Osteocyte (in vitro differentiated cells): ENCODE measurements at regions not wholly inside any gene's neighbourhood (a gene's known extent, or its start where the extent isn't known, plus 50 kb on each side); places are given as distances from the start of the nearest gene placed in this dataset.

Experiments used
- DNase-seq: peaks from one replicate; pipeline ENCODE4 v3.0.0; 2021; ENCODE audit warnings: mixed read lengths; ENCODE audit not compliant: unreplicated experiment; ENCODE audit errors: extremely low spot score
- H3K27ac Mint-ChIP-seq: one replicate; pipeline ENCODE4 v1.8.0; 2021; ENCODE audit warnings: mild to moderate bottlenecking, mixed read lengths; ENCODE audit not compliant: unreplicated experiment
- H3K27me3 Mint-ChIP-seq: one replicate; pipeline ENCODE4 v1.8.0; 2021; ENCODE audit warnings: mixed read lengths; ENCODE audit not compliant: unreplicated experiment
- H3K36me3 Mint-ChIP-seq: one replicate; pipeline ENCODE4 v1.8.0; 2021; ENCODE audit warnings: mixed read lengths; ENCODE audit not compliant: unreplicated experiment
- H3K4me1 Mint-ChIP-seq: one replicate; pipeline ENCODE4 v1.8.0; 2021; ENCODE audit warnings: mixed read lengths; ENCODE audit not compliant: unreplicated experiment
- H3K4me3 Mint-ChIP-seq: one replicate; pipeline ENCODE4 v1.8.0; 2021; ENCODE audit warnings: mild to moderate bottlenecking, moderate library complexity, mixed read lengths; ENCODE audit not compliant: unreplicated experiment
- H3K9me3 Mint-ChIP-seq: one replicate; pipeline ENCODE4 v1.8.0; 2021; ENCODE audit warnings: mixed read lengths; ENCODE audit not compliant: unreplicated experiment
- TF ChIP-seq, protein P1 (sequence below): fragments of 200-600 bp; sonication (generic); IDR thresholded peaks from 2 replicates; pipeline ENCODE4 v1.5.0; 2021; ENCODE audit warnings: antibody characterized with exemption, mild to moderate bottlenecking, moderate library complexity

DNA sequence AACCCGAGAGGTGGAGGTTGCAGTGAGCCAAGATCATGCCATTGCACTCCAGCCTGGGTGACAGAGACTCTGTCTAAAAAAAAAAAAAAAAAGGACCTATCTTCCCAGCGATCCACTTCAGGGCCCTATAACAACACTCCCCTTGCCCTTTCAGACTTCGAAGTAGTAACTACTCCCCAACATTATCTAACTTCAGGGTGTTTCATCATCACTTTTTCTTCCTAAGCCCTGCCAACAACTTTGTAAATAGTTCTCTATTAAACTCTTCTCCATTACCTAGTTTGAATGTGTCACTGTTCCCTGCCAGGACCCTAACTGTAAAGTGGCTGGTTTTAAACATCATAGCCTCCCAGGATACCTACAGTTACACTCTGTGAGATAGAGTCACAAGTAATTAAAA is 220.8 kb downstream of the BTG1 start:
- H3K27ac Mint-ChIP-seq = no peak overlapping the region
- TF ChIP-seq, protein P1, sequence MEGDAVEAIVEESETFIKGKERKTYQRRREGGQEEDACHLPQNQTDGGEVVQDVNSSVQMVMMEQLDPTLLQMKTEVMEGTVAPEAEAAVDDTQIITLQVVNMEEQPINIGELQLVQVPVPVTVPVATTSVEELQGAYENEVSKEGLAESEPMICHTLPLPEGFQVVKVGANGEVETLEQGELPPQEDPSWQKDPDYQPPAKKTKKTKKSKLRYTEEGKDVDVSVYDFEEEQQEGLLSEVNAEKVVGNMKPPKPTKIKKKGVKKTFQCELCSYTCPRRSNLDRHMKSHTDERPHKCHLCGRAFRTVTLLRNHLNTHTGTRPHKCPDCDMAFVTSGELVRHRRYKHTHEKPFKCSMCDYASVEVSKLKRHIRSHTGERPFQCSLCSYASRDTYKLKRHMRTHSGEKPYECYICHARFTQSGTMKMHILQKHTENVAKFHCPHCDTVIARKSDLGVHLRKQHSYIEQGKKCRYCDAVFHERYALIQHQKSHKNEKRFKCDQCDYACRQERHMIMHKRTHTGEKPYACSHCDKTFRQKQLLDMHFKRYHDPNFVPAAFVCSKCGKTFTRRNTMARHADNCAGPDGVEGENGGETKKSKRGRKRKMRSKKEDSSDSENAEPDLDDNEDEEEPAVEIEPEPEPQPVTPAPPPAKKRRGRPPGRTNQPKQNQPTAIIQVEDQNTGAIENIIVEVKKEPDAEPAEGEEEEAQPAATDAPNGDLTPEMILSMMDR = no peak
- DNase-seq = no peak
- H3K27me3 Mint-ChIP-seq = no peaks in the 10 kb centered on the region
- H3K4me3 Mint-ChIP-seq = no peak overlapping the region
- H3K36me3 Mint-ChIP-seq = no peaks in the 10 kb centered on the region
- no peaks in the 10 kb centered on the region for H3K9me3 Mint-ChIP-seq
- peaks cover 34% of the 10 kb centered on the region for H3K4me1 Mint-ChIP-seq

DNA sequence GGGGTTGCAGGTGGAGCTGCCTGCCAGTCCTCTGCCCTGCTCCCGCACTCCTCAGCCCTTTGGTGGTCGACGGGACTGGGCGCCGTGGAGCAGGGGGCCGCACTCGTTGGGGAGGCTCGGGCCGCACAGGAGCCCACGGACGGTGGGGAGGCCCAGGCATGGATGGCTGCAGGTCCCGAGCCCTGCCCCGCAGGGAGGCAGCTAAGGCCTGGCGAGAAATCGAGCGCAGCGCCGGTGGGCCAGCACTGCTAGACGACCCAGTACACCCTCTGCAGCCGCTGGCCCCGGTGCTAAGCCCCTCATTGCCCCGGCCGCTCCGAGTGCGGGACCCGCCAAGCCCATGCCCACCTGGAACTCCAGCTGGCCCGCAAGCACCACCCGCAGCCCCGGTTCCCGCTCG is 221.8 kb downstream of the BTG1 start:
- TF ChIP-seq, protein P1 = no peak
- H3K27ac Mint-ChIP-seq = no peak overlapping the region
- H3K27me3 Mint-ChIP-seq = no peaks in the 10 kb centered on the region
- H3K4me1 Mint-ChIP-seq = peaks cover 34% of the 10 kb centered on the region
- no peaks in the 10 kb centered on the region for H3K9me3 Mint-ChIP-seq
- DNase-seq = no peak
- no peak overlapping the region for H3K4me3 Mint-ChIP-seq
- H3K36me3 Mint-ChIP-seq = no peaks in the 10 kb centered on the region

DNA sequence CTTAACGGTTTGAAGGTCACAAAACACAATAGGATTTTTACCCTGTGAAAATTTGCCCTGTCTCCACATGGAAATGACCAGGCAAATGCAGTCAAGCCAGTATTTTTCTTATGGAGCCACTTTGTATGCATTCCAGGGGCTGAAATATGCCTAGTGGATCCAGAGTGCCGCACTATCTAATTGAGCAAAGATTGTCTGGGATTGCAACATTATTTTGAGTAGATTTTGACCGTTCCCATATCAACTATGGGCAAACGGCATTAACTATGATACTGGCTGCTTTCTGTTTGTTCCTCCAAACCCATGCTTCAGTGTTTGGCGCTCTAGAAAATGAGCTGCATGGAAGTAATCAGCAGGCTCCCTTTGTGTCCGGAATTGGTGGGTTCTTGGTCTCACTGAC is 223.0 kb downstream of the BTG1 start:
- Mint-ChIP-seq H3K27ac (no peak overlapping the region), H3K36me3 (no peaks in the 10 kb centered on the region), H3K27me3 (no peaks in the 10 kb centered on the region), H3K4me1 (peaks cover 34% of the 10 kb centered on the region), H3K9me3 (no peaks in the 10 kb centered on the region), H3K4me3 (no peak overlapping the region)
- TF ChIP-seq, protein P1 = no peak
- no peak for DNase-seq

DNA sequence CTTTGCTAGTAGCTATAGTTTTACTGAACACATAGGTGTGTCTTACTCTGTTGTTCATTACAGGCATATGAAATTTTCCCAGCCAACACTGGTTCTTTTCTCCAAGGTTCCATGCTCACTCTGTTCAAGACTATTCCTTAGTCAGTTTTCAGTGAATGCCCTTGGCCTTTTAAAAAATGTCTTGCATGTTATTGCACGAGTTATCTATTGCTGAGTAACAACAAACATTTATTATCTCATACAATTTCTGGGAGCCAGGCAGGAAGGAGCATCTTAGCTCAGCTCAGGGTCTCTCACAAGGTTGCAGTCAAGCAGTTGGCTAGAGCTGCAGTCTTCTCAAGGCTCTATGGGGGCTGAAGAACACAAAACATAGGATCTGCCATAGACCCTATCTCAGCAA is 223.5 kb downstream of the BTG1 start:
- no peaks in the 10 kb centered on the region for H3K9me3 Mint-ChIP-seq
- H3K4me3 Mint-ChIP-seq = no peak overlapping the region
- DNase-seq = no peak
- peak overlapping the region; percentile 67 for H3K27ac Mint-ChIP-seq
- no peaks in the 10 kb centered on the region for H3K36me3 Mint-ChIP-seq
- peaks cover 34% of the 10 kb centered on the region for H3K4me1 Mint-ChIP-seq
- TF ChIP-seq, protein P1 = no peak
- no peaks in the 10 kb centered on the region for H3K27me3 Mint-ChIP-seq

DNA sequence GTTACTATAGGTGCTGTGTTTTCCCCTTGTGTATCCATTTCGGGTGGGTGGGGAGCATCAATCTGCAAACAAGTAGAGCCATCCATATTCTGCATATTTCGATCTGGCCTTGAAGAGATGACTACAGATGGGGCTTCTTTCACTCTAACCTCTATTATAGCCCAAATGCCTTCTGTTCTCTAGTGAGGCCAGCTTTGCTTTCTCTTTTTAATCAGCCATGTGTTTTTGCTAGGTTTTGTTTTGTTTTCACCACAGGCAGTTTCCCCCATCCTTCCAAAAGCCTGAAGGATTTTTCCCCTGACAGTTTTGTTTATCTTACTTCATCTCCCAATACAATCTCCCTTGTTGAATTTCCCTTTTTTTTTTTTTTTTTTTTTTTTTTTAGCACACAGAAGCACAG is 224.1 kb downstream of the BTG1 start:
- Mint-ChIP-seq H3K4me1 (peaks cover 29% of the 10 kb centered on the region), H3K9me3 (no peaks in the 10 kb centered on the region), H3K27ac (peak overlapping the region; percentile 67), H3K4me3 (no peak overlapping the region), H3K36me3 (no peaks in the 10 kb centered on the region), H3K27me3 (no peaks in the 10 kb centered on the region)
- no peak for DNase-seq
- TF ChIP-seq, protein P1 = no peak
